ENCODE measurements at regions not wholly inside any gene's neighbourhood (a gene's known extent, or its start where the extent isn't known, plus 50 kb on each side); places are given as distances from the start of the nearest gene placed in this dataset.

DNA sequence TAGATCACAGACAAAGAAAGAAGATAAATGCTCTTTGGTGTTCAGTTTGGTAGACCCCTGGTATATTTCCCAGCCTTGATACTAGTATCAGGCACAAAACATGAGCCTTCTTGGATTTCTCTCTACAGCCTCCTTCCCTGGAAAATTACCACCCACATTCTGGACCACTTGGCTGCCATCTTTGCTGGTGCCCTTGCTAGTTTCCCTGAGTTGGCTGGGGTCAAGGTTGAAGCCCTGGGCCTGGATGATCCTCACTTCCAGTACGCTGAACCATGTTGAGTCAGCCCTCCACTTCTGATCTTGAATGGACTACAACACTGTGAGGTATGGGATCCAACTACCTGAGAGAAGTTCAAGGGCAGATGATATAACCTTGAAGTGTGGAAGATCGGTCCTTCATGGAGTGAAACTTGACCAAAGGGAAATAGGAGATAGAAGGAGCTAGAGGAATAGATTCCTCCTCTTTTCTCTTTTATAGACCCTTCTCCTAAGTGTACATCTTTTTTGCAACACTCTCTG lies 501.4 kb downstream of the TMEM114 start:
- no peaks in the 10 kb centered on the region for H3K4me1 ChIP-seq (ENCODE audit: control insufficient read depth, insufficient read depth, low read length)
- peaks cover 6% of the 10 kb centered on the region for H3K27me3 Mint-ChIP-seq (ENCODE audit: insufficient read depth)
- H3K9me3 ChIP-seq (ENCODE audit: control insufficient read depth, low read length): no peaks in the 10 kb centered on the region
- no peak overlapping the region for H3K4me3 ChIP-seq (ENCODE audit: low read length)
- H3K27me3 ChIP-seq (ENCODE audit: control insufficient read depth, insufficient read depth, low read length, poor library complexity, severe bottlenecking): no peaks in the 10 kb centered on the region
- H3K27ac ChIP-seq (ENCODE audit: low read depth, low read length): no peak overlapping the region
- H3K36me3 Mint-ChIP-seq (ENCODE audit: low read depth): no peaks in the 10 kb centered on the region
- 89% methylated on average over 2 of the region's 2 CpGs; no CpG with 5 or more reads in 1 of the 2 experiments for WGBS, 2 experiments (ENCODE audit: insufficient coverage in 1 of 2, insufficient read length in 1 of 2)
- DNase-seq: no peak
- no peaks in the 10 kb centered on the region for H3K36me3 ChIP-seq (ENCODE audit: control insufficient read depth, insufficient read depth, low read length)
- H3K9me3 Mint-ChIP-seq: no peaks in the 10 kb centered on the region
- no peak overlapping the region for H3K27ac Mint-ChIP-seq
- no peak for TF ChIP-seq CTCF (conservative IDR thresholded peaks at IDR 0.05)
- no peak overlapping the region for H3K4me3 Mint-ChIP-seq
- H3K4me1 Mint-ChIP-seq: no peaks in the 10 kb centered on the region
- no peak overlapping the region for H3K9ac ChIP-seq (ENCODE audit: extremely low read depth, low read length, poor library complexity, severe bottlenecking)

- Histone ChIP-seq H3K27ac (ENCODE audit: low read depth, low read length) (no peak overlapping the region), H3K4me1 (ENCODE audit: control insufficient read depth, insufficient read depth, low read length) (no peaks in the 10 kb centered on the region), H3K9ac (ENCODE audit: extremely low read depth, low read length, poor library complexity, severe bottlenecking) (no peak overlapping the region), H3K9me3 (ENCODE audit: control insufficient read depth, low read length) (no peaks in the 10 kb centered on the region), H3K36me3 (ENCODE audit: control insufficient read depth, insufficient read depth, low read length) (no peaks in the 10 kb centered on the region), H3K4me3 (ENCODE audit: low read length) (no peak overlapping the region), H3K27me3 (ENCODE audit: control insufficient read depth, insufficient read depth, low read length, poor library complexity, severe bottlenecking) (no peaks in the 10 kb centered on the region)
- Mint-ChIP-seq H3K36me3 (ENCODE audit: low read depth) (no peaks in the 10 kb centered on the region), H3K4me3 (no peak overlapping the region), H3K9me3 (no peaks in the 10 kb centered on the region), H3K27ac (no peak overlapping the region), H3K4me1 (no peaks in the 10 kb centered on the region), H3K27me3 (ENCODE audit: insufficient read depth) (peaks cover 6% of the 10 kb centered on the region)
- TF ChIP-seq CTCF (conservative IDR thresholded peaks at IDR 0.05): no peak
- 60 to 83% methylated on average over 2 to 5 of the region's 5 CpGs for WGBS, 2 experiments (ENCODE audit: insufficient coverage in 1 of 2, insufficient read length in 1 of 2)
- no peak for DNase-seq
These were observed 502.6 kb downstream of the TMEM114 start for GRCh38 chr16:8087597-8088289.

GRCh38 chr16:8087146-8087545 lies 503.2 kb downstream of the TMEM114 start:
- Histone ChIP-seq H3K4me1 (ENCODE audit: control insufficient read depth, insufficient read depth, low read length) (no peaks in the 10 kb centered on the region), H3K9ac (ENCODE audit: extremely low read depth, low read length, poor library complexity, severe bottlenecking) (no peak overlapping the region), H3K36me3 (ENCODE audit: control insufficient read depth, insufficient read depth, low read length) (no peaks in the 10 kb centered on the region), H3K9me3 (ENCODE audit: control insufficient read depth, low read length) (no peaks in the 10 kb centered on the region), H3K4me3 (ENCODE audit: low read length) (no peak overlapping the region), H3K27me3 (ENCODE audit: control insufficient read depth, insufficient read depth, low read length, poor library complexity, severe bottlenecking) (no peaks in the 10 kb centered on the region), H3K27ac (ENCODE audit: low read depth, low read length) (no peak overlapping the region)
- no peak overlapping the region for H3K27ac Mint-ChIP-seq
- TF ChIP-seq CTCF (conservative IDR thresholded peaks at IDR 0.05): no peak
- H3K9me3 Mint-ChIP-seq: no peaks in the 10 kb centered on the region
- H3K4me1 Mint-ChIP-seq: no peaks in the 10 kb centered on the region
- H3K36me3 Mint-ChIP-seq (ENCODE audit: low read depth): no peaks in the 10 kb centered on the region
- no peak overlapping the region for H3K4me3 Mint-ChIP-seq
- no CpG with 5 or more reads among the region's 2 CpGs for WGBS, 2 experiments (ENCODE audit: insufficient coverage in 1 of 2, insufficient read length in 1 of 2)
- DNase-seq: no peak
- peaks cover 6% of the 10 kb centered on the region for H3K27me3 Mint-ChIP-seq (ENCODE audit: insufficient read depth)

Measured in endodermal cell (in vitro differentiated cells).